Progenitor cell of endocrine pancreas (in vitro differentiated cells): ENCODE measurements at regions not wholly inside any gene's neighbourhood (a gene's known extent, or its start where the extent isn't known, plus 50 kb on each side); places are given as distances from the start of the nearest gene placed in this dataset.

Source experiments
- DNase-seq: peaks from one replicate; pipeline ENCODE4 v3.0.0; 2021; ENCODE audit warnings: low spot score; ENCODE audit not compliant: unreplicated experiment
- H3K27ac Mint-ChIP-seq: 2 replicates; pipeline ENCODE4 v1.8.0; 2021; ENCODE audit warnings: mild to moderate bottlenecking, moderate library complexity, mixed read lengths
- H3K27me3 Mint-ChIP-seq: 2 replicates; pipeline ENCODE4 v1.8.0; 2021; ENCODE audit warnings: mixed read lengths
- H3K36me3 Mint-ChIP-seq: 2 replicates; pipeline ENCODE4 v1.8.0; 2022; ENCODE audit warnings: mixed read lengths; ENCODE audit not compliant: insufficient read depth
- H3K4me1 Mint-ChIP-seq: 2 replicates; pipeline ENCODE4 v1.8.0; 2021; ENCODE audit warnings: low read depth, mixed read lengths
- H3K4me3 Mint-ChIP-seq: 2 replicates; pipeline ENCODE4 v1.8.0; 2021; ENCODE audit warnings: low read depth, mild to moderate bottlenecking, moderate library complexity, mixed read lengths
- H3K9me3 Mint-ChIP-seq: 2 replicates; pipeline ENCODE4 v1.8.0; 2021; ENCODE audit warnings: low read depth, mixed read lengths
- CTCF ChIP-seq: fragments of 200-600 bp; sonication (generic); IDR thresholded peaks from one replicate; pipeline ENCODE4 v1.5.0; 2021; ENCODE audit warnings: antibody characterized with exemption, mild to moderate bottlenecking; ENCODE audit not compliant: unreplicated experiment

DNA sequence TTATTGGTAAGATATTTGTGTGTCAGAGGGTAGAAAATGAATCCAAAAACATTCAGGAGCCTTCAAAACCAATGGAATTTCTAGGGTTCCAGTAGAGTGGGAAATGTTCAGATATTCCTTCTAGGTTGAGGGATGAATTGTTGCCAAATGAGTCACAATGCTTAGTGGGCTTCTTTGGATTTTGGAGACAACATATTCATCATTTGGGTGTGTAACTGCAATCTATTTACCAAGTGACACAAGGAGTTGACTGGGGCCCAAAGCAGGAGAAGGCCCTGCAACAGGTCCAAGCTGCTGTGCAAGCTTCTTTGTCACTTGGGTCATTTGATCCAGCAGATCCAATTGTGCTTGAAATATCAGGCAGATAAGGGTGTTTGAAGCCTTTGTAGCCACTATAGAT, 551.5 kb upstream of the PITX2 start:
- H3K4me3 Mint-ChIP-seq = no peak overlapping the region
- H3K36me3 Mint-ChIP-seq = no peaks in the 10 kb centered on the region
- no peaks in the 10 kb centered on the region for H3K27me3 Mint-ChIP-seq
- DNase-seq = no peak
- no peak overlapping the region for H3K27ac Mint-ChIP-seq
- no peaks in the 10 kb centered on the region for H3K4me1 Mint-ChIP-seq
- TF ChIP-seq CTCF = no peak
- H3K9me3 Mint-ChIP-seq = no peaks in the 10 kb centered on the region

- DNase-seq = no peak
- Mint-ChIP-seq H3K9me3 (peaks cover 8% of the 10 kb centered on the region), H3K36me3 (no peaks in the 10 kb centered on the region), H3K27me3 (no peaks in the 10 kb centered on the region), H3K4me3 (no peak overlapping the region), H3K27ac (no peak overlapping the region), H3K4me1 (no peaks in the 10 kb centered on the region)
- no peak for TF ChIP-seq CTCF
These were observed 555.4 kb upstream of the PITX2 start for GRCh38 chr4:111178231-111178630.

DNA sequence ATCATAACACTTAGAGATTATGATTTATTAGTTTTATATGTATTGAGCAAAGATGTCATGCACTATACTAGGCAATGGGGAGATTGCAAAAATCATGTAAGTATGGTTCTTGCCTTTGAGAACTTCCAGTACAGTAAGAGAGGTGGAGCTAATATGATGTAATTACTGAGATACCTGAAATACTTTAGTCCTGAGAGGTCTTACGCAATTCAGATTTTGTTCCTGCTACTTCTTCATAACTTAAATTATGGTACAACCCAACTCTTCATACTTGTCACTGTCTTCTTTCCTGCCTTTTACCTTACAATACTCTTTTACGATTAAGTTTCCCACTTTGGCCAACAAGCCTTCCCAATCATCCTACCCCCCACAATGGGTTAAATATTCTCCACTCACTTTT, 564.2 kb upstream of the PITX2 start:
- Mint-ChIP-seq H3K4me1 (no peaks in the 10 kb centered on the region), H3K27me3 (no peaks in the 10 kb centered on the region), H3K9me3 (peaks cover 8% of the 10 kb centered on the region), H3K4me3 (no peak overlapping the region), H3K36me3 (no peaks in the 10 kb centered on the region), H3K27ac (no peak overlapping the region)
- no peak for TF ChIP-seq CTCF
- DNase-seq = no peak

DNA sequence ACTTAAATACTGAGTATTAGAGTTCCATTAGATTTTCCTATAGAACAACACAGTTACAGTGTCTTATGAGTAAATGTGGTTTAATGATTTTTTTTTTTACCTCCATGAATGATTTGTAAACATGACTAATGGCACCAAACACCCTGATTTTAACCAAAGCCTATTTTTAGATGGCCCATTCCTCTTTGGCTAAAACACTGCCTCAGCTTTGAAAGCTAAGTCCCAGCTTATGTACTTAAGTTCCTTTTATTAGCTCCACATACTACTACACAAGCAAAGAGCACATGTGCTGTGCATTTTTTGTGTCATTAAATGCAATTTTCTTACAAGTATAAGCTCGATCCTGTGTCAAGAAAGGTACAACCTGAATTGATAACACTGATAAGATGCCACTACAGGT, 575.6 kb upstream of the PITX2 start:
- Mint-ChIP-seq H3K9me3 (no peaks in the 10 kb centered on the region), H3K4me1 (no peaks in the 10 kb centered on the region), H3K4me3 (no peak overlapping the region), H3K27me3 (no peaks in the 10 kb centered on the region), H3K27ac (no peak overlapping the region), H3K36me3 (no peaks in the 10 kb centered on the region)
- no peak for DNase-seq
- TF ChIP-seq CTCF = no peak

- no peak overlapping the region for H3K4me3 Mint-ChIP-seq
- H3K27me3 Mint-ChIP-seq = no peaks in the 10 kb centered on the region
- H3K9me3 Mint-ChIP-seq = no peaks in the 10 kb centered on the region
- H3K4me1 Mint-ChIP-seq = peaks cover 2% of the 10 kb centered on the region
- no peak overlapping the region for H3K27ac Mint-ChIP-seq
- DNase-seq = no peak
- no peaks in the 10 kb centered on the region for H3K36me3 Mint-ChIP-seq
- no peak for TF ChIP-seq CTCF
These were observed 581.9 kb upstream of the PITX2 start for GRCh38 chr4:111204797-111205196.

GRCh38 chr4:111208970-111209369, 586.1 kb upstream of the PITX2 start:
- Mint-ChIP-seq H3K4me3 (no peak overlapping the region), H3K27ac (no peak overlapping the region), H3K9me3 (no peaks in the 10 kb centered on the region), H3K4me1 (peaks cover 11% of the 10 kb centered on the region), H3K27me3 (no peaks in the 10 kb centered on the region), H3K36me3 (no peaks in the 10 kb centered on the region)
- TF ChIP-seq CTCF = no peak
- DNase-seq = no peak
